HG02588 (cell line): ENCODE measurements at regions not wholly inside any gene's neighbourhood (a gene's known extent, or its start where the extent isn't known, plus 50 kb on each side); places are given as distances from the start of the nearest gene placed in this dataset.

Experiments
- ATAC-seq: cut with Tn5 transposase; IDR thresholded peaks from one replicate; pipeline ENCODE4 v1.9.1; 2021; ENCODE audit warnings: mild to moderate bottlenecking, moderate library complexity; ENCODE audit not compliant: unreplicated experiment

- ATAC-seq = no peak
These were observed 429.3 kb upstream of the NBEA start for GRCh38 chr13:34512817-34513216.

DNA sequence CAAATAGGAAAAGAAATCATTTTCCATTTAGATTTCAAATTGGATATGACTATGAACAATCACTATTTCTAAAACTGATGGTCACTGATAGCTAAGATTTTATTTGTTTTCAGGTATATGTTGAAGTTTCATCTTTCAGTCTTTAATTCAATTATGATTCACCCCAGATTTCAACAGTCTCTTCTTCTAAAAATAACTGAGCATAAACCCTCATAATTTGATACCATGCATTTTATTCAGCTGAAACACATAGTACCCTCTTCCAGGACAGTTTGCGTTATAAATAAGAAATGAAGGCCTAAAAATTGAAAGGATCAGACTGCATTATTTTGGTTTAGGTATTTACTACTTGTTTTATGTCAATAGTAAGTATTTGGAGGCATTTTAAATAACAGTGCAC is 428.5 kb upstream of the NBEA start:
- ATAC-seq = no peak

DNA sequence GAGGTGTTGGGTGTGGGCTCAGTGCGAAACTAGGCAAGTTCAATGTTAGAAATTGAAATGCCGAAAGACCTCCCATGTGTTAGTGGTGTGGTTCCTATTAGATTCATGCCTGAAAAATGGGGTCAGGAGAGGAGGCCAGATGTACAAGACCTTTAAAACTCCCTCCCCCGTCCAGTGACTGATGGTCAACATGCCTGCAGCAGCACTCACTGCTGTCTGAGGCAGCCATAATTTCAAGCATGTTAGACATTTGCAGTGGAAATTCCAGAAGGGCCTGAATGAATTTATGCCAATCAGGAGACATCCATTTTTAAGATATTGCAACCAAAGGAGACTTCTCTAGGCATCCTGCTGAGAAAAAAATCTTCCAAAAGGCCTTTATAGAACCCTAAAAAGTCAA is 426.9 kb upstream of the NBEA start:
- no peak for ATAC-seq

DNA sequence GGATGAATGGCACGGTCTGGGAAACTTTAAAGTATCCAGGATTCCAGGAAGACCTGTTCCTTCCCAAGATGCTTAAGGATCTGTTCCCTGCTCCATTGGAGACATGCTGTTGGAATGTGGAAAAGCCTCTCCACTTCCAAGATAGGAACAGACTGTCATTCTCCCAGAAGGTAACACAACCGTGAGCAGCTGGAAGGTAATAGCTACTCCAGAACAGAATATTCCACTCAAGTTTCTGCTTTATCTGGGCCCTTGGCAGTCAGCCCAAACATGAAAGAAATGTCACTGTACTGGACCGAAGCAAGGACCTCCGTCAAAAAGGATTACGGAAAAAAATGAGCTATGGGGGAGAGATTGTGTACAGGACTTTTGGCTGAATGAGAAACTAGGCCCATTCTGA is 420.9 kb upstream of the NBEA start:
- ATAC-seq = no peak

DNA sequence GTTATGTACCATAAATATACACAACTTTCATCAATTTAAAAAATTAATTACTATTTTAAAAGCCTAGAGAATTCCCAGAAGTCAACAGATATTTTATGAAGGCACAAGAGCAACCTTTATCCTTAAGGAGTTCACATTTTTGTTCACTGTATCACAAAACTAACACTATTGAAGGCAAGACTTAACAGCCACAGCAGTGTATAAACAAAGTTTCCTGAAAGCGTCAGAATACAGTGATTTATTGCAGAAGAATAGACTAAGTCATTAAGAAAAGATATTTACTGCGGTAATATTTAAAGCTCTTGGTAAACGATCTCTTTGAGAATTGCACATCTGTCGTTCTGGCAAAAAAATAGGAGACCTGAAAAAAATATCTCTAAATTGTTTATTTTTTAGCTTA is 419.3 kb upstream of the NBEA start:
- no peak for ATAC-seq

GRCh38 chr13:34523406-34523805 is 418.7 kb upstream of the NBEA start:
- no peak for ATAC-seq

DNA sequence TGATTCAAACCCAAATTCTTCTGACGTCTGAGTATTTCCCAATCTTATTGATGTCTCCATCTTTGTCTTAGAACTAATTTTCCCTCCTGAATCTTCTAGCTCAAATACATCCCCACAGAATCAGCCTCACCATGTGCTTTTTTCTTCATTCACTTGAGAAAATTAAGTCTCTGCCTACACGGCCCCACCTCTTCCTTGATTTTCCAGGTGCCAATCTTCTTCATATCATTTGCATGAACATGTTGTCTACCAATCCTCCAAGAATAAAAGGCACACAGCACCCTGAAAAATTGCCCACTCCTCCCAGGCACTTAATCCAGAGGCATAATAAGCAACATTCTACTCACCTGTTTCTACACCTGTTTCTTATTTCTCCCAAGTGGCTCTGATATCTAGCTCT is 408.1 kb upstream of the NBEA start:
- no peak for ATAC-seq

- ATAC-seq = no peak
These were observed 399.7 kb upstream of the NBEA start for GRCh38 chr13:34542321-34542720.

DNA sequence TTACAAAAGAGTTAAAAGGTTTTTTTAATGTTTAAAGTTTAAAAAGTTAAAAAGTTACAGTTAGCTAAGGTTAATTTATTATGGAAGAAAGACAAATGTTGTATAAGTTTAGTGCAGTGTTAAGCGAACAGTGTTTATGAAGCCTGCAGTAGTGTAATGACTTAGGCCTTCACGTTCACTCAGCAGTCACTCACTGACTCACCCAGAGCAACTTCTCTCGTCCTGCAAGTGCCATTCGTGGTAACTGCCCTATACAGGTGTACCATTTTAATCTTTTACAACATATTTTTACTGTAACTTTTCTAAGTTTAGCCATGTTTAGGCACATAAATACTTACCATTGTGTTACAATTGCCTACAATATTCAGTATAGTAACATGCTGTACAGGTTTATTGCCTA is 398.2 kb upstream of the NBEA start:
- no peak for ATAC-seq

- ATAC-seq = no peak
These were observed 396.6 kb upstream of the NBEA start for GRCh38 chr13:34545461-34545860.

GRCh38 chr13:34546344-34547250 is 395.5 kb upstream of the NBEA start:
- ATAC-seq = no peak

- no peak for ATAC-seq
These were observed 394.1 kb upstream of the NBEA start for GRCh38 chr13:34547929-34548328.

DNA sequence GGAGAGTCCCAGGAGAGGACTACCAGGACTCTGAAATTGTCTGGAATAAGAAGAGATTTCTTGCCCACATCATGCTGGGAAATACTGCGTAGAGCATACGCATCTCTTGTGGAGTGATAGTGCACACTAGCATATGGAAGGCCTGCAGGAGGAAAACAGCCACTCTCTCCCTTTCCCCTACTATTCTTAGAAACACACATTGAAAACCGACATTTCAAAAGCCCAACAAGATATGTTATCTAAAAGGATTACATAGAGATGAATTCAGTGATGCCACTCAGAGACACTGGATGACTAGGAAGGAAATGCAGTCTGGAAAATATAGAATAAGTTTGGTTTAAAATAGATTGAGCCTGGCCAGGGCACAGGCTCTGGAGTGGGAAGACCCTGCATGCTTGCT is 388.7 kb upstream of the NBEA start:
- ATAC-seq = no peak

GRCh38 chr13:34555988-34556387 is 386.1 kb upstream of the NBEA start:
- no peak for ATAC-seq

DNA sequence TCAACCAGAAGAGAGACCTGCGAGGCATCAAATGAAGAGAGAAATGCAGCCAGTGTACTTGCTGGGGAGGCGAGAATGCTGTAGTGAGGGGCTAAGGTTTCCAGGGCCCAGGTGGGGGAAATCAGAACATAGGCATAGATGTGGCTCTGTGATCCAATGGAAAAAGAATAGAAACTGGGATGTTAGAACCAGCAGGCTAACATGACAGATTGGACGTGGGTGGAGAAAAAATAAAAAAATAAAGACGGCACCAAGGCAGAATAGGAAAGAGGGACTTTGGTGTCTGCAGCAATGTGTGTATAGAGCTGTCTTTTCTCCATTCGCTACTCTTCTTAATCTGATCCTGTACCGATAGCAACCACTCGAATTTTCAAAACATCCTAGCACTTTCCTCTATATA is 381.0 kb upstream of the NBEA start:
- no peak for ATAC-seq

DNA sequence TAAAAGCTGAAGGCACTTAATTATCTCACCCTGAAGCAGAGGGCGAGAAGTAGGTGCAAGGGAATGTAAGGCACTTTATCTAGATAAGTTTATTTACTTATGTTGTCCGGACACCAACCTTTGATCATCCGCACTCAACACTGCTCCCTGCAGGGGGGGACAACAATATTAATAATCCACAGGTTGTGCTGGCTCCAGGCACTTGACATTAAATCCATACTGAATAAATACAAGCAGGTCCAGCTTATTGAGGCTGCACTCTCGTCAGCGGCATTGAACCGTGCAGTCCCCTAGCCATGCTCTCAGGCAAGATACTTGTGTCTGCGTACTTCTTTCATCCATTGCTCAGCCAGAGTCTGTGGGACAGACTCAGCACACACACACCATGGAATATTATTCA is 374.5 kb upstream of the NBEA start:
- ATAC-seq = no peak

GRCh38 chr13:34570698-34571353 is 371.2 kb upstream of the NBEA start:
- no peak for ATAC-seq

- no peak for ATAC-seq
These were observed 370.4 kb upstream of the NBEA start for GRCh38 chr13:34571716-34572115.

GRCh38 chr13:34577051-34577450 is 365.0 kb upstream of the NBEA start:
- ATAC-seq = no peak

- no peak for ATAC-seq
These were observed 363.6 kb upstream of the NBEA start for GRCh38 chr13:34578471-34578870.

GRCh38 chr13:34578917-34579316 is 363.2 kb upstream of the NBEA start:
- no peak for ATAC-seq

DNA sequence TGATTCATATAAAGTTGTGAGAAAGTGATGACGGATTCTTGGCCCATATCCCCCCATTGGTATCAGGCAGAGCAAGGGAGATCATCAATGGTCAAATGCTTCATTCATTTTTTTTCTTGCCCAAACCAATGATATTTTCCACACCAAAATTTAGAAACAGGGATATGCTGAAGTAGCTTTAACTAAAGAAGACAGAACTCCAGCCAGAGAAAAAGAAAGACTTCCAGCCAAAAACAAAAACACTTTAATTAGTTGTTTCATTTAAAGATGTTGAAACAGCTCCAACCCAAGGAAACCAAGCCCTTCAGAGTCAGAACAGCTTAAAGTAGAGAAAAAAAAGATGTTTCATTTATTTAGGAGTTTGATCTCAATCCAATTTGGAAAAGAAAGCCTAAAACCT is 358.9 kb upstream of the NBEA start:
- no peak for ATAC-seq
